OCI-LY3 (cell line): ENCODE measurements at regions not wholly inside any gene's neighbourhood (a gene's known extent, or its start where the extent isn't known, plus 50 kb on each side); places are given as distances from the start of the nearest gene placed in this dataset.

Source experiments
- CTCF ChIP-seq: fragments of 200-600, 300-600 bp; sonication (generic); IDR thresholded peaks from 2 replicates; pipeline ENCODE4 v1.5.1; 2014; ENCODE audit warnings: antibody characterized with exemption, low read length, low read depth
- EZH2phosphoT487 ChIP-seq: fragments of 200-600 bp; shearing (Covaris generic); IDR thresholded peaks from 2 replicates; pipeline ENCODE4 v1.6.1; 2018; ENCODE audit warnings: antibody characterized with exemption, mixed run types, low read depth

GRCh38 chr4:105075045-105075444 is 71.6 kb upstream of the TET2 start:
- TF ChIP-seq CTCF (no peak), EZH2phosphoT487 (no peak)
